Mononuclear cell (primary cell): ENCODE measurements at regions not wholly inside any gene's neighbourhood (a gene's known extent, or its start where the extent isn't known, plus 50 kb on each side); places are given as distances from the start of the nearest gene placed in this dataset.

Source experiments
- H3K27me3 ChIP-seq: 2 replicates; pipeline ENCODE4 v1.6.0; 2011; ENCODE audit warnings: low read length, control low read depth; ENCODE audit not compliant: insufficient read depth
- H3K4me1 ChIP-seq: 2 replicates; pipeline ENCODE4 v1.5.1; 2011; ENCODE audit warnings: mild to moderate bottlenecking, low read length, control low read depth; ENCODE audit not compliant: insufficient read depth
- H3K4me3 ChIP-seq: 2 replicates; pipeline ENCODE4 v1.5.1; 2011; ENCODE audit warnings: mild to moderate bottlenecking, low read length, moderate library complexity
- H3K9me3 ChIP-seq: 2 replicates; pipeline ENCODE4 v1.5.1; 2011; ENCODE audit warnings: low read depth, mild to moderate bottlenecking, control low read depth, low read length

DNA sequence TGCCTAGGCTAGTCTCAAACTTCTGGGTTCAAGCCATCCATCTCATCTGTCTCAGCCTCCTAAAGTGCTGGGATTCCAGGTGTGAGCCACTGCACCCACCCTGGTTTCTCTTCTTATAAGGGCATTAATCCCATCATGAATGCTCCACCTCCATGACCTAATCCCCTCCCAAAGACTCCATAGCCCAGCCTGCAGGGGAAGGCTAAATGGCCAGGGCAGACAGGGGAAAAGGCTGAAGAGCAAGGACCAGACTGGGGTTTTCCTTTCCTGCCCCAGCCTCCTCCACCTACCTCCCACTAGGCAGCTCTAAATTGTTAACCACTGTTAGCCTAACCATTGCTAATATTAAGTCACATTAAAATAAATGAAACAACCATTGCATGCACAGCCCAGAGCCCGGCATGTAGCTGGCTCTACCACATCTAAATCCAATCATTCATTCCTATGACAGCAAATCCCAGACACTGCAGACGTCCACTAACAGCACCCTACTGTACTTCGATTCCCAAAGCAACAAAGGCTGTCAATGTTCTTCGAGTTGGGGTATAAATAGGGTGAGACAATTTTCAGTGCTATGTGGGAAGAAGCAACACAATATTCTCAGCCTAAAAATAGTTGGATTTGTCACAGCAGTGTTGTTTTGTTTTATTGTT, 243.2 kb upstream of the ARID1B start:
- H3K27me3 ChIP-seq: no peaks in the 10 kb centered on the region
- H3K9me3 ChIP-seq: no peaks in the 10 kb centered on the region
- H3K4me3 ChIP-seq: no peak overlapping the region
- H3K4me1 ChIP-seq: no peaks in the 10 kb centered on the region

DNA sequence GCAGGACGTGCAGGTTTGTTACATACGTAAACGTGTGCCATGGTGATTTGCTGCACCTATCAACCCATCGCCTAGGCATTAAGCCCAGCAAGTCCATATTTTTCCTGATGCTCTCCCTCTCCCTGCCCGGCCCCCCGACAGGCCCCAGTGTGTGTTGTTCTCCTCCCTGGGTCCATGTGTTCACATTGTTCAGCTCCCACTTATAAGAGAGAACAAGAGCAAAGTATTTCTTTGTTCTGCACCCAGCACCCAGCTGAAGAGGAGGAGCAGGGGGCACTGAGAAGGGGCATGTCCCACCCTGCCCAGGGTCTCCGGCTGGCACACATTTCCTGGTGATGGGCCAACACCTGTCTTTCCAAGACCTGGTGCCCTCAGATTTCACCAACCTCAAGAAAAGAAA, 251.1 kb upstream of the ARID1B start:
- Histone ChIP-seq H3K4me3 (no peak overlapping the region), H3K4me1 (no peaks in the 10 kb centered on the region), H3K27me3 (no peaks in the 10 kb centered on the region), H3K9me3 (no peaks in the 10 kb centered on the region)

DNA sequence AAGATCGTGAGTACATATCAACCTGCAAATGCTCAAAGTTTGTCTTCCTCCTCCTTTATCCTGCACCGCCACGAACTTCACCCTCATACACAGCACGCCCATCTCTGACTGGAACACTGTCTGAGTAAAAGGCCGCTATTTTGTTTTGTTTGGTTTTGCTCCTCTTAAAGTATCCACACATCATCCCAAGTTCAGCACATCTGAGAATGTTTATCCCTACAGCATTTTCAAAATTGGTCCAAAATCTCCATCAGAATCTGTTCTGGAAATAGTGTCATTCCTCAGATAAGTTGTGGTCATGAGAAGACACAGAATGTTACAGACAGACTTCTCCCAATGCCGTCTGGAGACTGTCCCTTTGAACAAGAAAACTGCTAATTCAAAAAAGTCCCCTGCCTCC, 251.6 kb upstream of the ARID1B start:
- Histone ChIP-seq H3K4me1 (no peaks in the 10 kb centered on the region), H3K27me3 (no peaks in the 10 kb centered on the region), H3K4me3 (no peak overlapping the region), H3K9me3 (no peaks in the 10 kb centered on the region)

DNA sequence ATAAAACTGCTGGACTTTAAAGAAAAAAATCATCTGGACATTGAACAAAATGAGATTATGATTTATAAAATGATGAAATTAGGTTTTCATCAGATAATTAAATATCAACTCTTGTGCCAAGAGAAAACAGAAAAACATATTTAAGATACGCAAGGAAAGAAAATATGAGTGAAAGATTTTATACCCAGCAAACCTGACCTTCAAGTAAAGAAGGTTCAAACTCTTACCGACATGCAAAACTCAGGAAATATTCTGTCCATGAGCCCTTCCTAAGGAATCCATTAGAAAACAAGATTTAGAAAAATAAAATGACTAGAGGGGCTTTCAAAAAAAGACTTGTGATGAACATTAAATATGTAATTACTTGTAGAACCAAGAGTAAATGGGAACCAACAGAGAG, 257.2 kb upstream of the ARID1B start:
- Histone ChIP-seq H3K4me3 (no peak overlapping the region), H3K4me1 (no peaks in the 10 kb centered on the region), H3K9me3 (no peaks in the 10 kb centered on the region), H3K27me3 (no peaks in the 10 kb centered on the region)

DNA sequence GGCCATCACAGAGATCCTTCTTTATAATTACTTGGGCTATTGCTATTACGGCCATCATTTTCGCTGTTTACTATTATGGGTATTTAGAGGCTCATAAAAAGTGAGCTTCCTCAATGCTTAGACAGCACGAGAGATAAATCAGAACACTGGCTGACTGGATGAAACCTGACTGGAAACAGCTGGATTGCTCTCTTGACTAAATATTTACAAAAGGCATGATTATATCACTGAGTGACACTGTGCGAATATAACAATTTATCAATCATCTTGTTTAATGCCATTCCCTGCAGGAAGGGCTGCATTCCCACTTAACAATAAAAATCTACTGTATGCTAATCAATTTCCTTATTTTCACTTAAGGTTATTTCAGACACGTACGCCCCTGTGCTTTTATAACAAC, 260.1 kb upstream of the ARID1B start:
- Histone ChIP-seq H3K4me1 (no peaks in the 10 kb centered on the region), H3K27me3 (no peaks in the 10 kb centered on the region), H3K4me3 (no peak overlapping the region), H3K9me3 (no peaks in the 10 kb centered on the region)

DNA sequence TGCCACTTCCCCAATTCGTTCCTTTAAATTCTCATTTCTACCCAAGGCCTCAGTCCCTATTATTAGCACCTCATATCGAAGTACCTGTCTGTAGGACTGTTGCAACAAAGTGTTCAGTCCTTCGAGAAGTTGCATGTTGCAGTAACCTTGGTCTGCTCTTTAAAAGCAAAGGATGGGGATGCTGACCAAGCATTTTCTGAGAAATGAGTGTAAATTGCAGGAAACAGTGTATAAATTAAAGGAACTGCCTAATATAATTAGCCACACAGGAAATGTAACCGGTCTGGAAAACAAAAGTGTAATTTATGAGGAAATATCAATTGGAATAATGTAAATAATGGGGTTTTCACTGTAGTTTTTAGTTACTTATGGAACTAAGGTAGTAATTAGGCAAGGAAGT, 261.9 kb upstream of the ARID1B start:
- Histone ChIP-seq H3K9me3 (no peaks in the 10 kb centered on the region), H3K27me3 (no peaks in the 10 kb centered on the region), H3K4me1 (no peaks in the 10 kb centered on the region), H3K4me3 (no peak overlapping the region)

DNA sequence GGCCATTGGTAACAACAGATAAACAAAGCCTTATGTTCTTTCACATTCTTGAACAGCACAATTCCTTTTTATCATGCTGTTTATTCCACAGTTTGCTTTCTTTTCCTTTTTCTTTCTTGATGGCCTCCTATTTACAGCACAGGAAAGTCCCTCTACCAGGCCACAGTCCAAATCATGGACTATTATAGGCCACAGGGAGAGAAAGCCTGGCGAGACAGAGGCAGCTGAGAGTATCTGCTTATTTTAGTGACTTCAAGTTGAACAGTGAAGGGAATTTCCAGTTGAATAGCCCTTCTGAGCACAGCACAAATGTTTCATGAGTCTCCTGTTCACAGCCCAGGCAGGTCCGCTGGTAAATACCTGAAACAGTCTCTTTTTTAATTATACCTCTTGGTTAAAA, 263.7 kb upstream of the ARID1B start:
- Histone ChIP-seq H3K4me3 (no peak overlapping the region), H3K4me1 (no peaks in the 10 kb centered on the region)

DNA sequence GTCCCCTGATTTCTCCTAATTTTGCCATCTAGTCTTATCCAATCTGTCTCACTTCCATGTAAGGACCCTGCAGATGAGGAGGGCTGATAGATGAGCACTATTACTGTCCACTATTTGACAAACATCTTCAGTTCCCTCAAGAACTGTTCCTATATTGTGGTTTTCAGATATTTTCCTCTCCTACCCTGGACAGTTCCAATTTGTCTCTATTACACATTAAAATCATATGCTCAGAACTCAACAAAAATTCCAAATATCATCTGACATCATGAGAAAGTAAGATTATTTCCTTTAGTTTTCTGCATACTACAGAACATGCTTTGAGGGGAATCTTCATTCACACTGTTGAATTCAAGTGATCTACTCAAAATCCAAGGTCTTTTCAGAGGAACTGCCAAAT, 265.6 kb upstream of the ARID1B start:
- no peaks in the 10 kb centered on the region for H3K4me1 ChIP-seq
- H3K27me3 ChIP-seq: no peaks in the 10 kb centered on the region
- H3K9me3 ChIP-seq: no peaks in the 10 kb centered on the region
- no peak overlapping the region for H3K4me3 ChIP-seq

More for the DNA sequence above, 263.7 kb upstream of the ARID1B start:
- Histone ChIP-seq H3K9me3 (no peaks in the 10 kb centered on the region), H3K27me3 (no peaks in the 10 kb centered on the region)

DNA sequence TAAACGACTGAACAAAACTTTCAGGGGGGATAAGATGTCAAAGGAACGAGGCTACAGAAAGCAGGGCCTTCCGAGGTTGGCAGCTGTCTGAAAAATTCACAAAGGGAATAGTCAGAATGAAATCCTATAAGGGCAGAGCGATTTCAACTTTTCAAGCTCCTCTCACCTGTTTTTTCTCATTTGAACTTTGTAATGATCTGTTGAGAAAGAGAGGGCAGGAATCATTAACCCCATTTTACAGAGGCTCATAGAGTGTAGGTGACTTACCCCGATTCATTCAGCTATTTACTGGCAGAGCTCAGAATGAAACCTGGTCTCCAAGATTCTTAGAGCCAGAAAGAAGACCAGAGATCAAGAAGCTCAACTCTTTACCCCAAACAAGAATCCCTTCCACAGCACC, 266.1 kb upstream of the ARID1B start:
- Histone ChIP-seq H3K4me3 (no peak overlapping the region), H3K27me3 (no peaks in the 10 kb centered on the region), H3K4me1 (no peaks in the 10 kb centered on the region), H3K9me3 (no peaks in the 10 kb centered on the region)

DNA sequence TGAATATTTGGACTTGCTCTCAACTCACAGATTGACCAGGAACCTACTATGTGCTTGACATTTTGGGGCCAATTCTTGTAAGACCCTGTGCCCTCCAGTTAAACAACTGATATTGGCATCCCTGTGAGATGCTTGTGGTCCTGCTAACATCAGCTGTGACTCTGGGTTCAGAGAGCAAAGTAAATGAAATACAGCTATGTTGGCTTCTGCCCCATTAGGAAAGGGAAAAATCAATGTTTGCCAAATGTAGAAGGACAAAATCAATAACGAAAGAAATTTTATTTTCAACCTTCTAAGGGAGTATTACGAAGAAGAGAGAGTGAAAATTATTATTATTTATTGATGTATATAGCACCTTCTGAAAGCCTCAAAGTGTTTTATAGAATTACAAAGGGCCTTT, 266.9 kb upstream of the ARID1B start:
- no peak overlapping the region for H3K4me3 ChIP-seq
- no peaks in the 10 kb centered on the region for H3K27me3 ChIP-seq
- H3K4me1 ChIP-seq: no peaks in the 10 kb centered on the region
- H3K9me3 ChIP-seq: no peaks in the 10 kb centered on the region

DNA sequence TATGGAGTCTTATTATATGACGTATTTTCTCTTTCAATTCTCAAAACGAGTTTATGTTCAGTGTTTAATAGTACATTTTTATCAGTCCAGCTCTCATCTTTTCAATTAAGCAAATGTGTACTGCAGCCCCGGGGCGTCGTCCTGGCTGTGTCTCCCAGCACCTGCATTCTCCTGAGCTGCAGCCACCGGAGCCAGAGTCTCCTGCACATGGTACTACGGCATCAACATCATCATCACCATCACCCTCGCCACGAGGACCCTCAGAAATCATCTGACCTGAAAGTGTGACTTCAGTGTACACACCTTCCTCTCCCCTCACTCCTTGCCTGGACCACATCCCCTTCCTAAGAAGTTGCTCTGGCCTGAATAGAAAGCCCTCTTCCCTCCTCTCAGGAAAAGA, 267.7 kb upstream of the ARID1B start:
- Histone ChIP-seq H3K9me3 (no peaks in the 10 kb centered on the region), H3K4me3 (no peak overlapping the region), H3K27me3 (no peaks in the 10 kb centered on the region), H3K4me1 (no peaks in the 10 kb centered on the region)

DNA sequence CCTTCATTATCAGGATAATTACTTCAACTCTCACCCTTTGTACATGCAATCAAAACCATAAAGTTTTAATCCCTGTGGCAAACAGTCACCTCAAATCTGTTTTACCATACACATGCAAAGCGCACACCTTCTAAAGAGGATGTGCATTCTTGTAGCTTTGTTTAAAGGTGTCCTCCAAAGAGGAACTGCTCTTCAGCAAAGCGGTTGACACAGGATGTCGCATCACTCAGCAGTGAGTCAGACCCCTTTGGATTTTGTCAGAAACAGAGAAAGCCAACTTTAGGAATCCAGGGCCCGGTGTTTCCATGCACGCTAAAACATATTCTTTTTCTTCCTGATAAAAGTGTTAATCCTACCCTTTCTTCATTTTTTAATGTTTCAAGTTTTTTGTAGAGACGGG, 268.3 kb upstream of the ARID1B start:
- Histone ChIP-seq H3K4me1 (no peaks in the 10 kb centered on the region), H3K4me3 (no peak overlapping the region), H3K9me3 (no peaks in the 10 kb centered on the region), H3K27me3 (no peaks in the 10 kb centered on the region)

DNA sequence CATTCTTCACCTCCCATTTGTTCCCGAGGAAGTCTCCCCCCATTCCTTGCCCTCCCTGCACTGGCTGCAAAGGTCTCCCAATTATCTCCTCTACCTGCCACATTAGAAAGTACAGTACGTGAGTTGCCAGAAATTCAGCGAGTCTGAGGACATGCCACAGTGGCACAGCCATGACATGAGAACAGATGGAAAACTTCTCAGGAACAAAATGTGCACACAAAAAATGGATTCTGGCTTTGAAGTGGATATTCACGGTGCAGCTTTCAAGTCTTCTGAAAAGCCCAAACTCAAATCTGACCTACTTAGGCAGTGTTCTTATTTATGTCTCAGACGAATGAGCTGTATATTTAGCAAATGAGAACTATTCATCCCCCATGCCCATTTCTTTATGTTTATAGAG, 269.1 kb upstream of the ARID1B start:
- H3K27me3 ChIP-seq: no peaks in the 10 kb centered on the region
- H3K4me1 ChIP-seq: no peaks in the 10 kb centered on the region
- no peak overlapping the region for H3K4me3 ChIP-seq
- no peaks in the 10 kb centered on the region for H3K9me3 ChIP-seq

DNA sequence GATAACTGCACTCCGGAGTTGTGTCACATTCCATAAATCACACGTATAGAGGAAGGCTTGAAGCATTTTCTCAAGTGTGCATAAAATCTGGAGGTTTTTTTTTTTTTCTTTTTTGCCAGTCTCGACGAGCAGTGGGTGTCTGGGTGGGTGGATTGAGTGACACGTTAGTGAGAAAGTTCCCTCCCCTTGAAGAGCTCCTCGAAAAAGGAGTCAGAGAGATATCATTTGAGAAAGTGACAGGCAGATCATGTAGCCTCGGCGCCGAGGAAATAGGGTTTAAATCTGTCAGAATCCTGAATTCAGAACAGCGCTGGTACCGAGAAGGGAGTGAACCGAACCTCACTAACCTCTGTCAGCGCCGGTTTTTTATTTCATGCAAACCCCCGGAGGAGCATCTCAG, 269.5 kb upstream of the ARID1B start:
- Histone ChIP-seq H3K27me3 (no peaks in the 10 kb centered on the region), H3K4me1 (no peaks in the 10 kb centered on the region), H3K9me3 (no peaks in the 10 kb centered on the region), H3K4me3 (no peak overlapping the region)

DNA sequence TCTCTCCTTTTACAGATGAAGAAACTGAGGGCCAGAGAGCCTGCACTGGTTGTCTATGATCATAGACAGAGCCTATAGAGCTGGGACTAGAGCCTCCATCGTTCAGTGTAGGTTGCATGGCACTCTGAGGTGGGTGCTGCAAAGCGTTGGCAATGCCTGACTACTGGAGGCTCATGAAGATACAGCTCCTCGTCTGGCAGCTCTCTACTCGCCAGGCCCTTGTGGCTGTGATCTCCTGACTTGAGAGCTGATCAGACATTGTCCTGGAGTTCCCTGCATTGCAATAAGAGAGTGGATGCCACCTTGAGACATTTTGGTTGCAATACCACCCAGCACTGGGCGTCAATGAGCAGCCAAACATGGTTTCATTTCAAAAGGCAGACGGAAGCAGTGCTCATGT, 270.1 kb upstream of the ARID1B start:
- Histone ChIP-seq H3K27me3 (no peaks in the 10 kb centered on the region), H3K9me3 (no peaks in the 10 kb centered on the region)

DNA sequence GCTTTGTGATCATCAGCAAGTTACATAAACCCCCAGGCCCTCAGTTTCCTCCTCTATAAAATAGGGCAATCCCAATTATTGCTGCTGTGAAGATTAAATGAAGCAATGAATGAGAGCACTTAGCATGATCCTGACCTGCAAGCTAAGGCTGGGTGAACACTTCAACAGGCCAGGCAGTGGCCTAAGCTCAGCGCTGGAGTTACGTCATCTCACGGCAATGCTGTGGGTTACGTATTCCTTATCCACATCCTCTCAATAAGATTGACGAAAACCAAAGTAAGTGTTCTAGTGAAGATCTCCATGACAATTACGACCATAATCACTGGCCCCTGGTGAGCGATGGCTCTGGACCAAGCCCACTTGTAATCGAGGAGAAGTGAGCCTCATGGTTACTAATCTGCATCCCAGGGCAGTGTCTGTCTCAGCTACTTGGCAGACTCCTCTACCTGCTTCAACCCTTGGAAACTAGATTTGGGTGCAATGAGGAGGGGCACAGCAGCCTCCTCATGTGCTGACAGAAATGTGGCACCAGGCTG, 274.1 kb upstream of the ARID1B start:
- H3K4me1 ChIP-seq: no peaks in the 10 kb centered on the region
- H3K4me3 ChIP-seq: no peak overlapping the region
- H3K9me3 ChIP-seq: no peaks in the 10 kb centered on the region
- no peaks in the 10 kb centered on the region for H3K27me3 ChIP-seq

More for the DNA sequence above, 270.1 kb upstream of the ARID1B start:
- H3K4me3 ChIP-seq: no peak overlapping the region
- no peaks in the 10 kb centered on the region for H3K4me1 ChIP-seq
